ENCODE measurements at regions not wholly inside any gene's neighbourhood (a gene's known extent, or its start where the extent isn't known, plus 50 kb on each side); places are given as distances from the start of the nearest gene placed in this dataset.
"Not testable (repeated sequence)": the region's sequence is repeated elsewhere in the genome, so short reads cannot be mapped to it uniquely, and the experiment has no call there.

- DNase-seq (ENCODE audit: low read depth in 2 of 2, low spot score in 1 of 2) = no peak
These were observed 275.4 kb upstream of the HS6ST1 start for GRCh38 chr2:128593879-128594650.

DNA sequence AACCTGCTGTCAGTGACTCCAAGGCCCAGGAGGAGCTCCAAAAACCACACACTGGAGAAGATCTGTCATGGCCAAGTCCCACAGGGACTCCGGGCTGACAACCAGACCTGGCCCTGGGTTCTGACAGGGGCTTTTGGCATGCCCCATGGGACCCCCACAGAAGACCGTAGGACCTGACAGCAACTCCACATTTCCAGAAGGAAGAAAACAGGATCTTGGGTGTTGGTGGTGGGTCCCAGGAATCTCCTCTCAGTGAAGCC, 275.9 kb upstream of the HS6ST1 start:
- DNase-seq (ENCODE audit: low read depth in 2 of 2, low spot score in 1 of 2) = no peak

- DNase-seq (ENCODE audit: low read depth in 2 of 2, low spot score in 1 of 2) = no peak
These were observed 276.4 kb upstream of the HS6ST1 start for GRCh38 chr2:128594953-128595677.

DNA sequence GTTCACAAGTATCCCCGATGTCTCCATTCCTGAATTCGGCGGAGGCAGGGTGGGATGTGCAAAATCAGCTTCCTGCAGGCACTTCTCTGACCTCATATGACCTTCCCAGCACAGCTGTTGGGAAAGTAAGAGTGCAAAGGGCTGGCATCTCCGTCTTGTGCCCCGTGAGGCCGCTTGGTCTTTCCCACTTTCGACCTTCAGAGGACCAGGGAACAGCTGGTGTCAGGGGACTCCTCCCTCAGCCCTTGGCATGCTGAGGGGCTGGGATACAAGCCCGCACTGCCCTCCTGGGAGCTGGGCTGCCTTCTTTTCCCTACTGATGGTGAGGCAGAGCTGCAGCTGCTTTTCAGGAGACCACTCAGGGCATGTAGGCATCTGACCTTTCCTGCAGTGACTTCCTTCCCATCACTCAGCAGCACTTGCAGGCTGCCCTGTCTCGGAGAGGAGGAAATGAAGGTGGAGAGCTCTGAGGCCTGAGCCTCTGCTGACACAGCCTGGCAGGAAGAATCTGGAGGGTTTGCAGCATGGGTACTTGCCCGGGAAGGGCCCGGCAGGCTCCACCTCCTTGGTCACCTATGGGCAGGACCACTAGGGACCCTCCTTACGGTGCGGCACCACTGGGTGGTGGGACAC, 277.2 kb upstream of the HS6ST1 start:
- no peak for DNase-seq (ENCODE audit: low read depth in 2 of 2, low spot score in 1 of 2)

GRCh38 chr2:128596396-128597120, 277.9 kb upstream of the HS6ST1 start:
- no peak for DNase-seq (ENCODE audit: low read depth in 2 of 2, low spot score in 1 of 2)

GRCh38 chr2:128597121-128597762, 278.6 kb upstream of the HS6ST1 start:
- DNase-seq (ENCODE audit: low read depth in 2 of 2, low spot score in 1 of 2) = no peak

- not testable (repeated sequence) for DNase-seq (ENCODE audit: low read depth in 2 of 2, low spot score in 1 of 2)
These were observed 279.6 kb upstream of the HS6ST1 start for GRCh38 chr2:128598260-128598659.

GRCh38 chr2:128598862-128599441, 280.3 kb upstream of the HS6ST1 start:
- no peak for DNase-seq (ENCODE audit: low read depth in 2 of 2, low spot score in 1 of 2)

DNA sequence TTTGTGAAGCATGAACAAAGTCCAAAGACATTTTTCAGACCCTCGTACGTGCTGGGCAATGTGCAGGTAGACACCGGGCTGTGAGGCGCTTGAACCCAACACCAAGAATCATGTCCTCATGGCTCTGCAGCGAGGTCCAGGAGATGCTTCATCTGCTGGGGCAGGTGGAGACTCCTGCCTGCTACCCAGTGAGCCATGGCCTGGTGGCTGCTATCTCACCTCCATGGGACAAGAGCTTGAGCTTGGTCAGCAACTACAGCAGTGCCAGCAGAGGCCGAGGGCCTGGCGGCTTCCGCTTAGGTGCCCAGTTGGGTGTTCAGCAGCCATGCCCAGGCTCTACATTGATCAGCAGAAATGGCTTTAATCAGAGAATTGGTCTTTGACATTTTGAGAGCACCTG, 281.0 kb upstream of the HS6ST1 start:
- no peak for DNase-seq (ENCODE audit: low read depth in 2 of 2, low spot score in 1 of 2)

DNA sequence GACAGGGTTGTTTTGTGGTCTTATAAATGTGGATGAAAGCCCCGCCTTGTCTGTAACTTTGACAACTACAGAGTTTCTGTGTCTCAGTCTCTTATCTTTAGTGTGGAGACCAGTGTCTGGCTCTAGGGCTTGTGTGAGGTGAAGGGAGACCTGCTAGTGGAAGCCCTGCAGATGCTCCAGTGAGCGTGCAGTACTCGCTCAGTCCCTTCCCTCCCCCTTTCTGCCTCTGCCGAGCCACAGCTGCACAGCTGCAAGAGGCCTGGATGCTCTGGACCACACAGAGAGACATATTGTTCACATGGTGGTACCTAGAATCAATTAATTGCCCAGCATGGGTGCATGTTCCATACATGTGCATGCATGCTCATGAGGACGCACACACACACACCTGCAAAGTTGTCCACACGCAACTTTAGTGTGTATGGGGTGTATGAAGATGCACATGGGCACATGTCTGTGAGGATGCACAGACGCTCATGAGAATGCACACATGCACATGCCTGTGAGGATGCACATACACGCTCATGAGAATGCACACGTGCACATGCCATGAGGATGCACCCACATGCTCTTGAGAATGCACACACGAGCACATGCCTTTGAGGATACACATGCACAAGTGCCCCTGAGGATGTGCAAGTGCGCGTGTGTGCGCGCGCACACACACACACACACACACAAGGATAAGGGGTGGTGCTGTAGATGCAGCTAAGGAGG, 282.1 kb upstream of the HS6ST1 start:
- DNase-seq (ENCODE audit: low read depth in 2 of 2, low spot score in 1 of 2) = no peak

- DNase-seq (ENCODE audit: low read depth in 2 of 2, low spot score in 1 of 2) = no peak
These were observed 282.8 kb upstream of the HS6ST1 start for GRCh38 chr2:128601298-128602037.

- no peak for DNase-seq (ENCODE audit: low read depth in 2 of 2, low spot score in 1 of 2)
These were observed 283.5 kb upstream of the HS6ST1 start for GRCh38 chr2:128602038-128602698.

DNA sequence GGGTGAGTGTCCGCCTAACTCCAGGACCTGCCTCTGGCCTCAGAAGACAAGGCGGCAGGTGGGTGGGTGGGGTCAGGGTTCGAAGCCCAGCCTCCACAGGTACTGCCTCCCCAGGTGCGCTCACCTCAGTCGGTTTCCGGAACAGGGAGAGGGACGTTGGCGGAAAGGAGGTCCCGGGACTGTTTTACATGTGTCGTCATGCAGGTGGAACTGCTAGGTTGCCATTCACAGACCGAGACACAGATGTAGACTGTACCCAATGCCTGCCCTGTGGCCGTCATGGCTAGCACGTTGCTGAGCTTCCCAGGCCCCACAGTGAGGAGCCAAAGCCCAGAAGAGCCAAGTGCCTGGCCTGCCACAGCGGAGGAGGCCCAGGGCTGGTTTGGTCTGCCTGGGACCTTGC, 284.0 kb upstream of the HS6ST1 start:
- no peak for DNase-seq (ENCODE audit: low read depth in 2 of 2, low spot score in 1 of 2)

- DNase-seq (ENCODE audit: low read depth in 2 of 2, low spot score in 1 of 2) = no peak
These were observed 284.8 kb upstream of the HS6ST1 start for GRCh38 chr2:128603411-128603924.

DNA sequence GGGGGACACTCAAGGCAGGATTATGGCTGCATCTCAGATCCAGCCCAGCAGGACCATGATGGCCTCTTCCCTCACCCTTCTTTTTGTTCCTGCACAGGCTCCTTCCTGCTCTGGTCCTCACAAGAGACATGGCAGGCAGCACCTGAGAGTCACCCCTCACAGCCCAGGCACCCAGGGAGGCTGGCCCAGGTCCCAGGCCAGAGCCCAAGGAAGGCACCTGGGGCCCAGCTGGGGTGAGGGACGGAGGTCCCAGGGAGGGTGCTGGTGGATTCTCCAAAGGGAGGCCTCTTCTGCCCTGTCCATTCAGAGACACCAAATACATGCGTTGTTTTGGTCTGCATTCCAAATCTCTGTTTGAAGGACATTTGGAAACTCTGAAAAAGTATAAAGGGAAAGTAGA, 285.4 kb upstream of the HS6ST1 start:
- no peak for DNase-seq (ENCODE audit: low read depth in 2 of 2, low spot score in 1 of 2)

- not testable (repeated sequence) for DNase-seq (ENCODE audit: low read depth in 2 of 2, low spot score in 1 of 2)
These were observed 285.9 kb upstream of the HS6ST1 start for GRCh38 chr2:128604581-128604980.

DNA sequence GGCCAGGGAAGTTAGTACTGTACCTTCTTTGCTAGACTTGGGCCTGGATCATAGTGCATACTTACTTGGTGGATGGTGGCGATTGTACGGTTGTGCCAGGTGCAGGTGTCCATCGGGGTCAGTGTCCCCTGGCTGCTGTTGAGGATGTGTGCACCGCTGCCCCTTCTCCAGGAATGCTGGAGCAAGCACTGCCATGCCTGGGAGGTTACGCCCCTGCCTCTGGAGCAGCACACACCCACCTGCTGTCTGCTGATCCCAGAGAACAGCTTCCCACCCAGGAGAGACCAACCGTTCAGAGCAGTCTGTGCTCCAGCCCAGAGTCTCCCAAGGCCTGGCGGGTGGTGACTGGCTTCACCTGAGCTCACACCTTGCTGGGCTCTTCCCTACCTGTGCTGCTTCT, 286.8 kb upstream of the HS6ST1 start:
- DNase-seq (ENCODE audit: low read depth in 2 of 2, low spot score in 1 of 2) = no peak

DNA sequence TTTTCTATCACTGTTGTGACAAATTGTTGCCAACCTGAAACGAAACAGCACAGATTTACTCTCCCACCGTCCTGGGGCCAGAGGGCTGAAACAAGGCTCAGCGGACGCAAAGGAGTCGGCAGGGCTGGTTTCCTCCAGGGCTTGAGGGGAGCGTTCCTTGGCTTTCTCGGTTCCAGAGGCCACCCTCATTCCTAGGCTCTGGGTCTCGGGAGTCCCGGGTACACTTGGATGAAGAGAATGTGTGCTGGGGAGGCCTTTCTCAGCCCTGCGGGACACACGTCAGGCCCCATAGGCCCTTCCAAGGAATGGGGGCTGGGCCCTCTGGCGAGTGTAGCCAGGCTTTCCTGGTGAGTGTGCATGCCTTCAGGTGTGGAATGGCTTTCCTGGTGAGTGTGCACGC, 287.3 kb upstream of the HS6ST1 start:
- DNase-seq (ENCODE audit: low read depth in 2 of 2, low spot score in 1 of 2) = no peak

DNA sequence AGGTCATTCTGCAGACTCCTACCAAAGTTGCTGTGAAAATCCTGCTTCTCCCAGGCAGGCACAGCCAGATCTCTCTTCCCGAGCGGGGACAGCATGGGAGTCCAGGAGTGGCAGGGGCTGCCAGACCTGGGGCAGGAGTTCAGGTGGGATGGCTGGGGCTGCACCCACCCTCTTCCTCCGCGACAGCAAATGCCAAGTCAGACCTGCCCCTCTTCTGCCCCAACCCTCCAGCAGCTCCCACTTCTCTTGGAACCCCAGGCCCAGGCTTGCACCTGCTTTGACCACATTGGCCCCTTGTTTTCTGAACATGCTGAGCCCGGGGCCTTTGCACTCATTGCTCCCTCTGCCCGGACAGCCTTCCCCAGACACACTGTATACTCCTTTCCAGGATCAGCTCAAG, 288.2 kb upstream of the HS6ST1 start:
- no peak for DNase-seq (ENCODE audit: low read depth in 2 of 2, low spot score in 1 of 2)
